Activated CD8-positive, alpha-beta T cell treated with anti-CD3 and anti-CD28 coated beads for 36 hours (primary cell): ENCODE measurements at regions not wholly inside any gene's neighbourhood (a gene's known extent, or its start where the extent isn't known, plus 50 kb on each side); places are given as distances from the start of the nearest gene placed in this dataset.

Source experiments
- ATAC-seq: fragments of 200-7000 bp; cut with Tn5 transposase; one replicate; pipeline ENCODE4 v1.10.0; 2021; ENCODE audit warnings: mild to moderate bottlenecking, moderate library complexity
- CTCF ChIA-PET: fragments of 350-600 bp; sonication (Branson Sonifier 250); formaldehyde crosslinking; loops from one replicate; lab custom pipeline; 2021; ENCODE audit warnings: antibody characterized with exemption; lab: Charles Lee
- POLR2A ChIA-PET: fragments of 350-600 bp; sonication (Branson Sonifier 250); formaldehyde crosslinking; loops from one replicate; lab custom pipeline; 2021; ENCODE audit warnings: antibody characterized with exemption; lab: Charles Lee
- DNase-seq: peaks from one replicate; pipeline ENCODE4 v3.0.0-alpha.2; 2020
- H3K27ac Mint-ChIP-seq: one replicate; pipeline ENCODE4 v1.8.0; 2021; ENCODE audit warnings: mild to moderate bottlenecking, mixed read lengths
- H3K27me3 Mint-ChIP-seq: one replicate; pipeline ENCODE4 v1.8.0; 2021; ENCODE audit warnings: mixed read lengths
- H3K36me3 Mint-ChIP-seq: one replicate; pipeline ENCODE4 v1.8.0; 2021; ENCODE audit warnings: low read depth, mixed read lengths
- H3K4me1 Mint-ChIP-seq: one replicate; pipeline ENCODE4 v1.8.0; 2021; ENCODE audit warnings: low read depth, mixed read lengths
- H3K4me3 Mint-ChIP-seq: one replicate; pipeline ENCODE4 v1.8.0; 2021; ENCODE audit warnings: mild to moderate bottlenecking, moderate library complexity, mixed read lengths
- H3K9me3 Mint-ChIP-seq: one replicate; pipeline ENCODE4 v1.8.0; 2021; ENCODE audit warnings: mixed read lengths
- CTCF ChIP-seq: fragments of 200-600 bp; IDR thresholded peaks from one replicate; pipeline ENCODE4 v1.8.0; 2022; ENCODE audit warnings: antibody characterized with exemption, mild to moderate bottlenecking
- intact Hi-C: fragments of 100-400 bp; cut with micrococcal nuclease; formaldehyde crosslinking; loops from one replicate; pipeline ENCODE4 v1.10.0; 2022

- ATAC-seq = no peak
- Mint-ChIP-seq H3K9me3 (no peaks in the 10 kb centered on the region), H3K4me3 (no peak overlapping the region), H3K27ac (no peak overlapping the region), H3K27me3 (no peaks in the 10 kb centered on the region), H3K4me1 (no peaks in the 10 kb centered on the region), H3K36me3 (no peaks in the 10 kb centered on the region)
- POLR2A ChIA-PET = interaction anchor here (0.6 to 0.8 kb wide), 2 partner anchors 7 to 243 kb away, joined by 3 read pairs; no protein-coding TSS in a partner anchor
- DNase-seq = no peak
- TF ChIP-seq CTCF = no peak
- CTCF ChIA-PET = interaction anchor here (1.2 kb wide), 1 partner anchor 113 kb away, joined by 3 read pairs; no protein-coding TSS in a partner anchor
- intact Hi-C loops = no loop called here
These were observed 51.0 kb upstream of the STK38L start for GRCh38 chr12:27193106-27193505.

DNA sequence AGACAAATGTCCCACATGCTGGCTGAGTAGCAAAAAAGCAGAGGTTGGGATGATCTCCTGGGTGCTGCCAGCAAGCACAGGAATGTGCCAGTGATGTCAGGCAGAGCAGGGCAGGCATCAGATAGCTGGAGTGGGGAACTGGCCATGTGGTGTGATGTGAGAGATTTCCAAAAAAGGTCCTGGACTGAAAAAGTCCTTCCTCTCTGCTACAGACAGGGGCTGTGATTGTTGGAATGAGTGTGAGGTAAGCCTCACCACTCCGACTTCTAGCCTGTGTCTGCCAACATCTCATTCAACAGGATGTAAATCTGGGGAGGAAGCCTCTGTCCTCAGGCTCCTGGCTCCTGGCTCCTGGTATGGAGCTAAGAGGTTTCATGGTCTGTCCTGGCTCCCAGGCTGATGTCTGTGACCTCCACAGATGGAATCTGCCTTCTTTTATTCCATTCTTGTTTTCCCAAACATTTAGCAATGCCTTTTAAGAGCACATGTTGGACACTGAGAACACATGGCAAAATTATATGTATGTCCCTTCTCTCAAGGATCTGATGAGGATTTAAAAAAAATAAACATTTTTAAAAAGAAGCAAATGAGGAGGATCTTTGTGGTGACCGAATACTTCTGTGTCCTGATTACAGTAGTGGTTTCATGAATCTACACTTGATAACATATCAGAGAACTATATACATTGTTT, 50.1 kb upstream of the STK38L start:
- H3K9me3 Mint-ChIP-seq = no peaks in the 10 kb centered on the region
- H3K27me3 Mint-ChIP-seq = no peaks in the 10 kb centered on the region
- H3K36me3 Mint-ChIP-seq = no peaks in the 10 kb centered on the region
- ChIA-PET POLR2A (no interaction called here), CTCF (interaction anchor here (1.2 kb wide), 1 partner anchor 113 kb away, joined by 3 read pairs; no protein-coding TSS in a partner anchor)
- no peak overlapping the region for H3K27ac Mint-ChIP-seq
- no peak overlapping the region for H3K4me3 Mint-ChIP-seq
- intact Hi-C loops = no loop called here
- no peaks in the 10 kb centered on the region for H3K4me1 Mint-ChIP-seq
- no peak for TF ChIP-seq CTCF
- ATAC-seq = no peak
- no peak for DNase-seq
